OCI-LY3 (cell line): ENCODE measurements at regions not wholly inside any gene's neighbourhood (a gene's known extent, or its start where the extent isn't known, plus 50 kb on each side); places are given as distances from the start of the nearest gene placed in this dataset.

Source experiments
- EZH2phosphoT487 ChIP-seq: fragments of 200-600 bp; shearing (Covaris generic); IDR thresholded peaks from 2 replicates; pipeline ENCODE4 v1.6.1; 2018; ENCODE audit warnings: antibody characterized with exemption, mixed run types, low read depth
- TF ChIP-seq, protein P1 (sequence below): fragments of 200-600, 300-600 bp; sonication (generic); IDR thresholded peaks from 2 replicates; pipeline ENCODE4 v1.5.1; 2014; ENCODE audit warnings: antibody characterized with exemption, low read length, low read depth

DNA sequence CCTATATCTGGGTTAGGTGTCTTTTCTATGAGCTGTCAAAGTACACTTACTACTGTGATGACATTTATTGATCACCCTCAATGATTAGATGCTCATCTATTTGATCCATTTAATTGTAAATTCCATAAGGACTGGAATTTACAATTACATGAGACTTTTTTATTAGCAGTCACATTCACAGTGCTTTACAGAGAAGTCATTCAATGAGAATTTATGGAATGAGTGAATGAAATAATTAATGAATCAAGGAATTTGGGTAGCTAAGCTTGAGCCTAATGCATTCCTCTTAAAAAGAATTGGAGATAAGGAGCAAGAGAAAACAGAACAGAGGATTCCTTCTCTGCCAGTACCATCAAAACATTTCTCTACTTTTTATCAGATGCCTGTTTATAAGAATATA lies 1437.5 kb upstream of the CDH8 start:
- TF ChIP-seq, protein P1, sequence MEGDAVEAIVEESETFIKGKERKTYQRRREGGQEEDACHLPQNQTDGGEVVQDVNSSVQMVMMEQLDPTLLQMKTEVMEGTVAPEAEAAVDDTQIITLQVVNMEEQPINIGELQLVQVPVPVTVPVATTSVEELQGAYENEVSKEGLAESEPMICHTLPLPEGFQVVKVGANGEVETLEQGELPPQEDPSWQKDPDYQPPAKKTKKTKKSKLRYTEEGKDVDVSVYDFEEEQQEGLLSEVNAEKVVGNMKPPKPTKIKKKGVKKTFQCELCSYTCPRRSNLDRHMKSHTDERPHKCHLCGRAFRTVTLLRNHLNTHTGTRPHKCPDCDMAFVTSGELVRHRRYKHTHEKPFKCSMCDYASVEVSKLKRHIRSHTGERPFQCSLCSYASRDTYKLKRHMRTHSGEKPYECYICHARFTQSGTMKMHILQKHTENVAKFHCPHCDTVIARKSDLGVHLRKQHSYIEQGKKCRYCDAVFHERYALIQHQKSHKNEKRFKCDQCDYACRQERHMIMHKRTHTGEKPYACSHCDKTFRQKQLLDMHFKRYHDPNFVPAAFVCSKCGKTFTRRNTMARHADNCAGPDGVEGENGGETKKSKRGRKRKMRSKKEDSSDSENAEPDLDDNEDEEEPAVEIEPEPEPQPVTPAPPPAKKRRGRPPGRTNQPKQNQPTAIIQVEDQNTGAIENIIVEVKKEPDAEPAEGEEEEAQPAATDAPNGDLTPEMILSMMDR = no peak
- no peak for TF ChIP-seq EZH2phosphoT487
